IgD-negative memory B cell (primary cell): ENCODE measurements at regions not wholly inside any gene's neighbourhood (a gene's known extent, or its start where the extent isn't known, plus 50 kb on each side); places are given as distances from the start of the nearest gene placed in this dataset.

Experiments used
- H3K27ac Mint-ChIP-seq, 3 donors: one replicate each; pipeline ENCODE4 v1.8.0; 2020 to 2022; ENCODE audit warnings: mild to moderate bottlenecking in 3 of 3, mixed read lengths in 3 of 3, moderate library complexity in 1 of 3
- H3K27me3 Mint-ChIP-seq: one replicate; pipeline ENCODE4 v1.8.0; 2021; ENCODE audit warnings: mixed read lengths
- H3K36me3 Mint-ChIP-seq: one replicate; pipeline ENCODE4 v1.8.0; 2020; ENCODE audit warnings: mild to moderate bottlenecking, mixed read lengths
- H3K4me1 Mint-ChIP-seq, 3 donors: one replicate each; pipeline ENCODE4 v1.8.0; 2020 to 2022; ENCODE audit warnings: mixed read lengths in 3 of 3, mild to moderate bottlenecking in 1 of 3
- H3K4me3 Mint-ChIP-seq, 4 donors: one replicate each; pipeline ENCODE4 v1.8.0; 2020 to 2022; ENCODE audit warnings: mild to moderate bottlenecking in 4 of 4, mixed read lengths in 4 of 4, moderate library complexity in 3 of 4
- H3K9me3 Mint-ChIP-seq, 3 donors: one replicate each; pipeline ENCODE4 v1.8.0; 2020 to 2021; ENCODE audit warnings: mixed read lengths in 3 of 3, mild to moderate bottlenecking in 1 of 3

DNA sequence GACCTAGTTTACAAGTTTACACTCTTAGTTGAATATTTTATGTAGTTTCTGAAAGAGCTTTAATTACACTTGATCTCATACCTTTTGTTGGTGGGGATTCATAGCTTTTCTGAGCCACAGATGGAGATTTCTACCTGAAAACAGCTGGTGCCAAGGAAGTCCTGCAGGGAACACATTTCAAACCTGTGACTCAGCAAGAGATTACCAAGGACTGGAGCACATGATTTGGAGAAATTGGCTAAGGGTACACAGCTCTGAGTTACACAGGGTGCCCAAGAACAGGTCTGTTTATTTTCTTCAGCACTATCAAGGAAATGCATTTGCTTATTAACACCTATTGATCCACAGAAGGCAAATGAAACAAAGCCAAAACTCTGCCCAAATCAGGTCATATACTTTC lies 691.5 kb downstream of the KCTD8 start:
- Mint-ChIP-seq H3K36me3 (no peaks in the 10 kb centered on the region), H3K27ac (no peak overlapping the region), H3K27me3 (no peaks in the 10 kb centered on the region)

GRCh38 chr4:43758836-43759235 lies 689.8 kb downstream of the KCTD8 start:
- Mint-ChIP-seq H3K4me1 (peaks cover 0 to 6% (median 0%) of the 10 kb centered on the region in 3 donors), H3K36me3 (no peaks in the 10 kb centered on the region), H3K4me3 (no peak overlapping the region), H3K9me3 (no peaks in the 10 kb centered on the region), H3K27me3 (no peaks in the 10 kb centered on the region), H3K27ac (no peak overlapping the region)

More for the DNA sequence above, 691.5 kb downstream of the KCTD8 start:
- H3K4me3 Mint-ChIP-seq = no peak overlapping the region
- no peaks in the 10 kb centered on the region for H3K4me1 Mint-ChIP-seq
- H3K9me3 Mint-ChIP-seq = no peaks in the 10 kb centered on the region

- peaks cover 3 to 11% (median 5%) of the 10 kb centered on the region in 3 donors for H3K4me1 Mint-ChIP-seq
- no peaks in the 10 kb centered on the region for H3K27me3 Mint-ChIP-seq
- peak overlapping the region in 1 of 4 donors; percentile 52 for H3K4me3 Mint-ChIP-seq
- peaks cover 0 to 6% (median 0%) of the 10 kb centered on the region in 3 donors for H3K9me3 Mint-ChIP-seq
- no peaks in the 10 kb centered on the region for H3K36me3 Mint-ChIP-seq
- H3K27ac Mint-ChIP-seq = peak overlapping the region in 1 of 3 donors; percentile 47
Measured at GRCh38 chr4:43763029-43763610, 685.5 kb downstream of the KCTD8 start.

- Mint-ChIP-seq H3K27me3 (no peaks in the 10 kb centered on the region), H3K4me3 (no peak overlapping the region), H3K4me1 (peaks cover 3 to 11% (median 5%) of the 10 kb centered on the region in 3 donors), H3K9me3 (peaks cover 0 to 7% (median 0%) of the 10 kb centered on the region in 3 donors), H3K27ac (no peak overlapping the region), H3K36me3 (no peaks in the 10 kb centered on the region)
Measured at GRCh38 chr4:43765514-43765913, 683.1 kb downstream of the KCTD8 start.

DNA sequence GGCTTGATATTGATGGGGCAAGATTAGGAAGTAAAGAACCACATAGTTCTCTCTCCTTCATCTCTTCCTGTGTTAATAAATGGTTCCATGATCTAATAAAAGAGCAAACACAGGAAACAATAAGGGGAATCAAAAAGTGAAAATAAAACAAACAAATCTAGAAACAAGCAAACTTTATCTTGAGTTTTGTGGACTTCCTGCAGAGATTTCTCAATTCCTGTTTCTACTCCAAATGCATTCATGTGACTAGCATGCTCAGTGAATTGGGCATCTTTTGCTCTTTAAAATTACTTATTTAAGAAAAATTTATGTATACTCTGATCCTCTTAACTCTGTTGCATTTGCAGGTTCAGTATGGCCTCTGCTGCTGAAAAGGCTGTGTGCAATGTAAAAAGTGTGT lies 682.0 kb downstream of the KCTD8 start:
- Mint-ChIP-seq H3K27ac (peak overlapping the region in 1 of 3 donors; percentile 56), H3K27me3 (no peaks in the 10 kb centered on the region), H3K9me3 (peaks cover 0 to 7% (median 0%) of the 10 kb centered on the region in 3 donors), H3K4me1 (peaks cover 3 to 11% (median 5%) of the 10 kb centered on the region in 3 donors), H3K36me3 (no peaks in the 10 kb centered on the region), H3K4me3 (peak overlapping the region in 3 of 4 donors; percentile 0 to 63 (median 14))

DNA sequence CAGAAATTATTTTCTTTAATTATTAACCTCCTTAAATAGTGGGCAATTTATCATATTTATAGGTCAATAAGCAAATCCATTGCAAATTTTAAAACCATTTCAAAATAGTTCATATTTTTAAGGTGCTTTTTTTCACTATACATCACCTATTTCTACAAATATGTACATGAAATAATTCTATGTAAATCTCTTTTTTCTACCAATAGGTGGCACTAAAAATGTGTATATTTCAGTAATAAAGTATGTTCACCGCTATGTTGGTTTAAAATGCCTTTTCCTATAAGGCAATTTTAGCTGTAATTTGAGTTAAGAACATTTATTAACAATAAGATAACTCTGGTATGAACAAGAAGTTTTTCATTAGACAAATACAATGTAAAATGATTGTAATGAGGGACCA lies 672.2 kb downstream of the KCTD8 start:
- no peaks in the 10 kb centered on the region for H3K9me3 Mint-ChIP-seq
- H3K4me3 Mint-ChIP-seq = no peak overlapping the region
- no peaks in the 10 kb centered on the region for H3K36me3 Mint-ChIP-seq
- no peak overlapping the region for H3K27ac Mint-ChIP-seq
- no peaks in the 10 kb centered on the region for H3K27me3 Mint-ChIP-seq
- peaks cover 0 to 7% (median 0%) of the 10 kb centered on the region in 3 donors for H3K4me1 Mint-ChIP-seq

- H3K36me3 Mint-ChIP-seq = no peaks in the 10 kb centered on the region
- no peaks in the 10 kb centered on the region for H3K9me3 Mint-ChIP-seq
- H3K4me1 Mint-ChIP-seq = peaks cover 0 to 7% (median 0%) of the 10 kb centered on the region in 3 donors
- H3K27ac Mint-ChIP-seq = no peak overlapping the region
- no peak overlapping the region for H3K4me3 Mint-ChIP-seq
- no peaks in the 10 kb centered on the region for H3K27me3 Mint-ChIP-seq
Measured at GRCh38 chr4:43778187-43778915, 670.3 kb downstream of the KCTD8 start.

GRCh38 chr4:43781125-43781524 lies 667.5 kb downstream of the KCTD8 start:
- H3K36me3 Mint-ChIP-seq = no peaks in the 10 kb centered on the region
- no peaks in the 10 kb centered on the region for H3K27me3 Mint-ChIP-seq
- H3K9me3 Mint-ChIP-seq = peaks cover 0 to 5% (median 0%) of the 10 kb centered on the region in 3 donors
- no peak overlapping the region for H3K4me3 Mint-ChIP-seq
- peaks cover 0 to 7% (median 0%) of the 10 kb centered on the region in 3 donors for H3K4me1 Mint-ChIP-seq
- H3K27ac Mint-ChIP-seq = no peak overlapping the region

- H3K27ac Mint-ChIP-seq = no peak overlapping the region
- H3K9me3 Mint-ChIP-seq = peaks cover 0 to 5% (median 0%) of the 10 kb centered on the region in 3 donors
- H3K4me1 Mint-ChIP-seq = peaks cover 0 to 7% (median 0%) of the 10 kb centered on the region in 3 donors
- H3K27me3 Mint-ChIP-seq = no peaks in the 10 kb centered on the region
- H3K36me3 Mint-ChIP-seq = no peaks in the 10 kb centered on the region
- H3K4me3 Mint-ChIP-seq = no peak overlapping the region
Measured at GRCh38 chr4:43782391-43782790, 666.2 kb downstream of the KCTD8 start.

DNA sequence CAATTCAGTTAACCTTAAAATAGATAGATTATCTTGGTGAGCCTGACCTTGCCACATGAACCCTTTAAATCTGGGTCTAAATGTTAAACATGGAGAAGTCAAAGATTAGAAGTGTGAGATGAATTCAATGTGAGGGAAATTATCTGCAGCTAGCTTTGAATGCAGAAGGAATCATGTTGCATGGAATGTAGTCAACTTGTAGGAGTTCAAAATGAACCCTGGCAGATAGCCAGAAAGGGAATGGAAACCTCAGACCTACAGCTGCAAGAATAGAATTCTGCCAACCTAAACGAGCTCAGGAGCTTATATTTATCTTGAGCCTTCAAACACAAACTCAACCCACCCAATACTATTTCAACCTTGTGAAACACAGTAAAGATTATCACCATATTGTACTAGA lies 632.5 kb downstream of the KCTD8 start:
- Mint-ChIP-seq H3K36me3 (peaks cover 1% of the 10 kb centered on the region), H3K27ac (no peak overlapping the region), H3K4me3 (no peak overlapping the region), H3K4me1 (peaks cover 0 to 2% (median 0%) of the 10 kb centered on the region in 3 donors), H3K9me3 (peaks cover 1 to 10% (median 4%) of the 10 kb centered on the region in 3 donors), H3K27me3 (no peaks in the 10 kb centered on the region)

GRCh38 chr4:43822621-43823020 lies 626.0 kb downstream of the KCTD8 start:
- no peaks in the 10 kb centered on the region for H3K27me3 Mint-ChIP-seq
- H3K27ac Mint-ChIP-seq = no peak overlapping the region
- H3K4me1 Mint-ChIP-seq = no peaks in the 10 kb centered on the region
- peaks cover 2% of the 10 kb centered on the region for H3K36me3 Mint-ChIP-seq
- peaks cover 5 to 21% (median 12%) of the 10 kb centered on the region in 3 donors for H3K9me3 Mint-ChIP-seq
- H3K4me3 Mint-ChIP-seq = no peak overlapping the region

DNA sequence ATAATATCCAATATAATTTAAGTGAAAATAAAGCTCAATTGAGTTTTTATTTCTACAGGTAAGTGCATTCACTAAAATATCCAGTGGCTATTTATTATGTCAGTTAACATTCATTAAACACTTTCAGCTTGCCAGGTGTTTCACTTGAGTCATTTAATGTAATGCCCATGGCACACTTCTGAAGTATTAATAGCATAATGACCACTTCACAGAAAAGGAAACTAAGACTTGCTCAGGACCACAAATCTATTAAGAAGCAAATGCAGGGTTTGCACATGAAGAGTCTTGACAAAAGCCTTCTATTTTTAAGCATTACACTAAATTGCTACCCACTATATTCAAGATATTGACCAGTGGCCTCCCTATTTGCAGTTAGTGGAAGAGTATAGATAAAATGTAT lies 612.7 kb downstream of the KCTD8 start:
- H3K4me3 Mint-ChIP-seq = no peak overlapping the region
- no peaks in the 10 kb centered on the region for H3K27me3 Mint-ChIP-seq
- no peaks in the 10 kb centered on the region for H3K4me1 Mint-ChIP-seq
- H3K27ac Mint-ChIP-seq = no peak overlapping the region
- H3K9me3 Mint-ChIP-seq = peaks cover 2 to 3% (median 3%) of the 10 kb centered on the region in 3 donors
- H3K36me3 Mint-ChIP-seq = no peaks in the 10 kb centered on the region

DNA sequence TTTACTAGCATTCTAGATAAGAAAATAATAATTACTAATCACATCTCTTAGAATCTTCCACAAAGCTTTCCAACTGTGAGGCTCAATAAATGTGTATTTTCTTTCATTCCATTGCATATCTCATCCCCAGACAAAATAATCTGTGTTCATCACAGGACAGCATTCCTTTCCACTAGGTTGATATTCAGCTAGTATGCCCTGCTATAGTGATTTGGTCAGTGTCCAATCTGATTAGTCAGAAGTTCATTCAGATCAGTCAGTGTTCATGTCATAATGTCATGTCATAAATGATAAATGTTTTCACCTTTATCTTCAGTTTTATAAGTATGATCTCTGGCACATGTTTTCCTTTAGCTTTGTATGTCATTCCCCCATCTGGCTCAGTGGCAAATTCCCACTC lies 611.4 kb downstream of the KCTD8 start:
- Mint-ChIP-seq H3K27me3 (no peaks in the 10 kb centered on the region), H3K4me3 (no peak overlapping the region), H3K9me3 (peaks cover under 1 to 2% (median under 1%) of the 10 kb centered on the region in 3 donors), H3K4me1 (no peaks in the 10 kb centered on the region), H3K27ac (no peak overlapping the region), H3K36me3 (no peaks in the 10 kb centered on the region)

GRCh38 chr4:43837604-43838003 lies 611.0 kb downstream of the KCTD8 start:
- Mint-ChIP-seq H3K9me3 (peaks cover 0 to 2% (median 0%) of the 10 kb centered on the region in 3 donors), H3K36me3 (no peaks in the 10 kb centered on the region), H3K4me3 (no peak overlapping the region), H3K27me3 (no peaks in the 10 kb centered on the region), H3K4me1 (no peaks in the 10 kb centered on the region), H3K27ac (no peak overlapping the region)

GRCh38 chr4:43842594-43842993 lies 606.0 kb downstream of the KCTD8 start:
- Mint-ChIP-seq H3K4me1 (no peaks in the 10 kb centered on the region), H3K27me3 (no peaks in the 10 kb centered on the region), H3K27ac (no peak overlapping the region), H3K9me3 (peaks cover 0 to 2% (median 2%) of the 10 kb centered on the region in 3 donors), H3K4me3 (no peak overlapping the region), H3K36me3 (no peaks in the 10 kb centered on the region)

DNA sequence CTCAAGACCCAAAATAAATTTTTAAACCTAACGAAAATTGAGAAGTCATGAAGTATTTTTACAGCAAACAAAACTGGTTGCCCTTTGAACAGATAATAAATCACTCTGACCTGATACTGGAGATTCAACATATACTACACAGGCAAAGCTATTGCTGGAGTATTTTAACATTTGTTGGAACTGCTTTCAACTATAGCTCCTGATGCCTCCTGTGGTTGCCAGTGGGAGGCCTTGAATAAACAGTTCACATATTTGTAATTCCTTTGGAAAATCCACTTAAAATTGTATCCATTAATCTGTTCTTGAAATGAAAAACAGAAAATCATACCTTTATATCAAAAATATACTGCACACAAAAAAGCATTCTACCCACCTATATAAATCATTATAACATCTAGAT lies 605.1 kb downstream of the KCTD8 start:
- no peaks in the 10 kb centered on the region for H3K27me3 Mint-ChIP-seq
- peaks cover 0 to 5% (median 4%) of the 10 kb centered on the region in 3 donors for H3K9me3 Mint-ChIP-seq
- no peak overlapping the region for H3K27ac Mint-ChIP-seq
- H3K4me3 Mint-ChIP-seq = no peak overlapping the region
- no peaks in the 10 kb centered on the region for H3K4me1 Mint-ChIP-seq
- no peaks in the 10 kb centered on the region for H3K36me3 Mint-ChIP-seq
